Liver (tissue), 7 donors: ENCODE measurements at regions not wholly inside any gene's neighbourhood (a gene's known extent, or its start where the extent isn't known, plus 50 kb on each side); places are given as distances from the start of the nearest gene placed in this dataset.

Experiments
- DNase-seq: peaks from one replicate; pipeline ENCODE4 v3.0.0-alpha.2; 2017; ENCODE audit warnings: low spot score
- H3K27ac ChIP-seq, 2 donors: one replicate each; pipeline ENCODE4 v1.7.0; 2013; ENCODE audit warnings: inconsistent platforms in 2 of 2, low read length in 2 of 2, control low read depth in 1 of 2, low read depth in 1 of 2, mild to moderate bottlenecking in 1 of 2
- H3K27me3 ChIP-seq, 4 donors: one replicate each; pipeline versions ENCODE4 v1.6.1 to v1.7.0; 2013; ENCODE audit warnings: low read length in 3 of 4, inconsistent platforms in 1 of 4, mild to moderate bottlenecking in 1 of 4, moderate library complexity in 1 of 4; ENCODE audit not compliant: control insufficient read depth in 4 of 4, insufficient read depth in 4 of 4
- H3K36me3 ChIP-seq, 4 donors: one replicate each; pipeline versions ENCODE4 v1.6.1 to v1.7.0; 2013; ENCODE audit warnings: low read length in 3 of 4, mild to moderate bottlenecking in 3 of 4, low read depth in 1 of 4, moderate library complexity in 1 of 4; ENCODE audit not compliant: control insufficient read depth in 4 of 4, insufficient read depth in 3 of 4
- H3K4me1 ChIP-seq, 4 donors: one replicate each; pipeline versions ENCODE4 v1.6.1 to v1.7.0; 2013; ENCODE audit warnings: low read length in 3 of 4, mild to moderate bottlenecking in 3 of 4, moderate library complexity in 1 of 4; ENCODE audit not compliant: control insufficient read depth in 4 of 4, insufficient read depth in 4 of 4
- H3K4me3 ChIP-seq, 3 donors: one replicate each; pipeline versions ENCODE4 v1.6.1 to v1.7.0; 2013; ENCODE audit warnings: low read length in 3 of 3, control low read depth in 1 of 3, low read depth in 1 of 3, mild to moderate bottlenecking in 1 of 3
- H3K9ac ChIP-seq, 2 donors: one replicate each; pipeline ENCODE4 v1.7.0; 2013; ENCODE audit warnings: low read length in 2 of 2, mild to moderate bottlenecking in 2 of 2, moderate library complexity in 2 of 2, control low read depth in 1 of 2, low read depth in 1 of 2
- H3K9me3 ChIP-seq, 4 donors: one replicate each; pipeline versions ENCODE4 v1.6.1 to v1.7.0; 2013; ENCODE audit warnings: low read length in 3 of 4; ENCODE audit not compliant: control insufficient read depth in 4 of 4
- FOXA1 ChIP-seq: IDR thresholded peaks from 2 replicates; pipeline ENCODE4 v1.6.1; 2016; ENCODE audit warnings: antibody characterized with exemption
- FOXA2 ChIP-seq: IDR thresholded peaks from 2 replicates; pipeline ENCODE4 v1.6.1; 2016; ENCODE audit warnings: antibody characterized with exemption
- HNF4A ChIP-seq, 2 donors: conservative IDR thresholded peaks; 2 replicates each; pipeline ENCODE4 v1.6.1; 2016; ENCODE audit warnings: antibody characterized with exemption in 2 of 2, mild to moderate bottlenecking in 2 of 2
- HNF4G ChIP-seq: IDR thresholded peaks from 2 replicates; pipeline ENCODE4 v1.6.1; 2016; ENCODE audit warnings: antibody characterized with exemption
- JUND ChIP-seq, 2 donors: IDR thresholded peaks; 2 replicates each; pipeline ENCODE4 v1.6.1; 2016; ENCODE audit warnings: antibody characterized with exemption in 2 of 2
- NR2F2 ChIP-seq: IDR thresholded peaks from 2 replicates; pipeline ENCODE4 v1.6.1; 2016; ENCODE audit warnings: antibody characterized with exemption
- SP1 ChIP-seq: IDR thresholded peaks from 2 replicates; pipeline ENCODE4 v1.6.1; 2018; ENCODE audit warnings: antibody characterized with exemption, mild to moderate bottlenecking
- TAF1 ChIP-seq: conservative IDR thresholded peaks from 2 replicates; pipeline ENCODE4 v1.6.1; 2016; ENCODE audit warnings: antibody characterized with exemption, mild to moderate bottlenecking
- YY1 ChIP-seq: IDR thresholded peaks from 2 replicates; pipeline ENCODE4 v1.6.1; 2016; ENCODE audit warnings: antibody characterized with exemption, mild to moderate bottlenecking
- WGBS: extraction: QIAGEN DNeasy Blood & Tissue Kit; methylation state at CpG from one replicate; pipeline ENCODE4 v1.1.7; 2013; 5-methylcytosine and 5-hydroxymethylcytosine counted together
- TF ChIP-seq, protein P1 (sequence below): IDR thresholded peaks from 2 replicates; pipeline ENCODE4 v1.6.1; 2016; ENCODE audit warnings: antibody characterized with exemption, mild to moderate bottlenecking
- TF ChIP-seq, protein P2 (sequence below): IDR thresholded peaks from 2 replicates; pipeline ENCODE4 v1.6.1; 2016; ENCODE audit warnings: antibody characterized with exemption
- TF ChIP-seq, protein P3 (sequence below): IDR thresholded peaks from 2 replicates; pipeline ENCODE4 v1.6.1; 2016; ENCODE audit warnings: antibody characterized with exemption
- TF ChIP-seq, protein P4 (sequence below): IDR thresholded peaks from 2 replicates; pipeline ENCODE4 v1.6.1; 2016; ENCODE audit warnings: antibody characterized with exemption
- donor health status: healthy.
- donor health status: healthy.
- donor health status: healthy.
- donor health status: healthy.

- Histone ChIP-seq H3K27ac (no peak overlapping the region), H3K27me3 (no peaks in the 10 kb centered on the region), H3K36me3 (no peaks in the 10 kb centered on the region), H3K4me3 (no peak overlapping the region), H3K9me3 (no peaks in the 10 kb centered on the region), H3K4me1 (no peaks in the 10 kb centered on the region), H3K9ac (no peak overlapping the region)
- 97% methylated on average over 1 of the region's 1 CpG for WGBS
- TF ChIP-seq FOXA2 (no peak), FOXA1 (no peak), SP1 (no peak), TAF1 (no peak)
- TF ChIP-seq, protein P1, sequence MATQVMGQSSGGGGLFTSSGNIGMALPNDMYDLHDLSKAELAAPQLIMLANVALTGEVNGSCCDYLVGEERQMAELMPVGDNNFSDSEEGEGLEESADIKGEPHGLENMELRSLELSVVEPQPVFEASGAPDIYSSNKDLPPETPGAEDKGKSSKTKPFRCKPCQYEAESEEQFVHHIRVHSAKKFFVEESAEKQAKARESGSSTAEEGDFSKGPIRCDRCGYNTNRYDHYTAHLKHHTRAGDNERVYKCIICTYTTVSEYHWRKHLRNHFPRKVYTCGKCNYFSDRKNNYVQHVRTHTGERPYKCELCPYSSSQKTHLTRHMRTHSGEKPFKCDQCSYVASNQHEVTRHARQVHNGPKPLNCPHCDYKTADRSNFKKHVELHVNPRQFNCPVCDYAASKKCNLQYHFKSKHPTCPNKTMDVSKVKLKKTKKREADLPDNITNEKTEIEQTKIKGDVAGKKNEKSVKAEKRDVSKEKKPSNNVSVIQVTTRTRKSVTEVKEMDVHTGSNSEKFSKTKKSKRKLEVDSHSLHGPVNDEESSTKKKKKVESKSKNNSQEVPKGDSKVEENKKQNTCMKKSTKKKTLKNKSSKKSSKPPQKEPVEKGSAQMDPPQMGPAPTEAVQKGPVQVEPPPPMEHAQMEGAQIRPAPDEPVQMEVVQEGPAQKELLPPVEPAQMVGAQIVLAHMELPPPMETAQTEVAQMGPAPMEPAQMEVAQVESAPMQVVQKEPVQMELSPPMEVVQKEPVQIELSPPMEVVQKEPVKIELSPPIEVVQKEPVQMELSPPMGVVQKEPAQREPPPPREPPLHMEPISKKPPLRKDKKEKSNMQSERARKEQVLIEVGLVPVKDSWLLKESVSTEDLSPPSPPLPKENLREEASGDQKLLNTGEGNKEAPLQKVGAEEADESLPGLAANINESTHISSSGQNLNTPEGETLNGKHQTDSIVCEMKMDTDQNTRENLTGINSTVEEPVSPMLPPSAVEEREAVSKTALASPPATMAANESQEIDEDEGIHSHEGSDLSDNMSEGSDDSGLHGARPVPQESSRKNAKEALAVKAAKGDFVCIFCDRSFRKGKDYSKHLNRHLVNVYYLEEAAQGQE: no peak
- TF ChIP-seq, protein P2, sequence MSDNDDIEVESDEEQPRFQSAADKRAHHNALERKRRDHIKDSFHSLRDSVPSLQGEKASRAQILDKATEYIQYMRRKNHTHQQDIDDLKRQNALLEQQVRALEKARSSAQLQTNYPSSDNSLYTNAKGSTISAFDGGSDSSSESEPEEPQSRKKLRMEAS: no peak
- no peak for DNase-seq
These were observed 159.3 kb downstream of the SS18 start for GRCh38 chr18:25931126-25931525.

DNA sequence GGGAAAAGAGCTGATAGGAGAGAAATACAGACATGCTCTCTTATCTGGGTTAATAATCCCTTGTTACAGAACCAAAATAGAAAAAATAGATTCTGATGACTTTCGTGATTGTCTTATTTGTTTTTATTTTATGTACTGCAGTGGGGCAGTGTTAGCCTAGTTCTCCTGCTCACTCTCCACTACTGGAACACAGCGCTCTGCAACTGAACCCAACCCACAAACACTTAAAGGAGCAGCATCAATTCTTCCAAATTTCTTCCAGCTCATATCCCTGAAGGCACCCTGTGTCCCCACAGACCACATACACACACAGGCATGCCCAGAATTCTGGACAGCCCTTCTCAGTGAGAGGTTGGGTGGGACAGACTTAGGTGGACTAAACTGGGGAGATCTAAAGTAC lies 160.6 kb downstream of the SS18 start:
- no peak for DNase-seq
- Histone ChIP-seq H3K4me3 (no peak overlapping the region), H3K9ac (no peak overlapping the region), H3K27ac (no peak overlapping the region), H3K36me3 (no peaks in the 10 kb centered on the region), H3K9me3 (no peaks in the 10 kb centered on the region), H3K27me3 (no peaks in the 10 kb centered on the region), H3K4me1 (no peaks in the 10 kb centered on the region)
- 75% methylated on average over 2 of the region's 2 CpGs for WGBS
- TF ChIP-seq JUND (IDR thresholded peaks at IDR 0.05) (no peak), HNF4G (no peak), NR2F2 (no peak), SP1 (no peak), TAF1 (no peak), HNF4A (conservative IDR thresholded peaks at IDR 0.05) (no peak), YY1 (no peak)
- TF ChIP-seq, protein P3, sequence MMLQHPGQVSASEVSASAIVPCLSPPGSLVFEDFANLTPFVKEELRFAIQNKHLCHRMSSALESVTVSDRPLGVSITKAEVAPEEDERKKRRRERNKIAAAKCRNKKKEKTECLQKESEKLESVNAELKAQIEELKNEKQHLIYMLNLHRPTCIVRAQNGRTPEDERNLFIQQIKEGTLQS: no peak
- TF ChIP-seq, protein P4, sequence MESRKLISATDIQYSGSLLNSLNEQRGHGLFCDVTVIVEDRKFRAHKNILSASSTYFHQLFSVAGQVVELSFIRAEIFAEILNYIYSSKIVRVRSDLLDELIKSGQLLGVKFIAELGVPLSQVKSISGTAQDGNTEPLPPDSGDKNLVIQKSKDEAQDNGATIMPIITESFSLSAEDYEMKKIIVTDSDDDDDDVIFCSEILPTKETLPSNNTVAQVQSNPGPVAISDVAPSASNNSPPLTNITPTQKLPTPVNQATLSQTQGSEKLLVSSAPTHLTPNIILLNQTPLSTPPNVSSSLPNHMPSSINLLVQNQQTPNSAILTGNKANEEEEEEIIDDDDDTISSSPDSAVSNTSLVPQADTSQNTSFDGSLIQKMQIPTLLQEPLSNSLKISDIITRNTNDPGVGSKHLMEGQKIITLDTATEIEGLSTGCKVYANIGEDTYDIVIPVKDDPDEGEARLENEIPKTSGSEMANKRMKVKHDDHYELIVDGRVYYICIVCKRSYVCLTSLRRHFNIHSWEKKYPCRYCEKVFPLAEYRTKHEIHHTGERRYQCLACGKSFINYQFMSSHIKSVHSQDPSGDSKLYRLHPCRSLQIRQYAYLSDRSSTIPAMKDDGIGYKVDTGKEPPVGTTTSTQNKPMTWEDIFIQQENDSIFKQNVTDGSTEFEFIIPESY: no peak
- TF ChIP-seq, protein P2: no peak

- WGBS: 60% methylated on average over 2 of the region's 2 CpGs
- Histone ChIP-seq H3K4me3 (no peak overlapping the region), H3K27me3 (no peaks in the 10 kb centered on the region), H3K27ac (no peak overlapping the region), H3K9me3 (no peaks in the 10 kb centered on the region), H3K36me3 (no peaks in the 10 kb centered on the region), H3K4me1 (no peaks in the 10 kb centered on the region), H3K9ac (no peak overlapping the region)
- TF ChIP-seq SP1 (no peak), HNF4G (no peak), FOXA2 (no peak), HNF4A (conservative IDR thresholded peaks at IDR 0.05) (no peak), TAF1 (no peak)
- TF ChIP-seq, protein P3: no peak
- no peak for DNase-seq
These were observed 162.6 kb downstream of the SS18 start for GRCh38 chr18:25927830-25928229.
